HG03135 (cell line): ENCODE measurements at regions not wholly inside any gene's neighbourhood (a gene's known extent, or its start where the extent isn't known, plus 50 kb on each side); places are given as distances from the start of the nearest gene placed in this dataset.

Experiments
- ATAC-seq: cut with Tn5 transposase; IDR thresholded peaks from one replicate; pipeline ENCODE4 v1.9.1; 2021; ENCODE audit warnings: mild to moderate bottlenecking, moderate library complexity; ENCODE audit not compliant: unreplicated experiment

DNA sequence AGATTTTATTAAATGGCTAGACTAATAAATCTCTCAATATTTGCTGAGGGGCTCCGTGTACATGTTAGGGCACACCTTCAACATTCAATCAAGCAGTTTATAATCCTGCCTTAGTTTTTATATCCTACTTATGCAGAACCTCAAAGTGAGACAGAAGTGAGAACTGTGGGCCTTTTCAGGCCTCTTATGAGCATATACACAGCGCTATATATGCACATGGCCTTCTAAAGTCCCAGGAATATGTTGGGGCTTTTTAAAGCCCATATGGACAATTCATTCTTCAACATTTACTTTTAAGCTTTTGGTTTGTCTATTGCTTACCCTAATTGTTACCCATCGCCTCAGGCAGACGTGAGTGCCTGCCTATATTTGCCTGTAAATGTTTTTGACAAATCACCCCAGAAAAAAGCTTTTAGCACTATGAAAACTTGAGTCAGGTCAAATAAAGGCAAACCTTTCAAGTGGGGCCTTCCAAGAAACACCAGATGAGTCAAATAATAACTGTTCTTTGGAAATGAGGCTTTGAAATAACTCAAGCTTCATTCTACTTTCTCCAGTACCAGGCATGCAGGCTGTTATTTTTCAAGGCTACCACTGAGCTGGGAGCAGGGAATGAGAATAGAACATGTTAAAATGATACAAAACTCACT, 58.2 kb downstream of the ESM1 start:
- no peak for ATAC-seq

DNA sequence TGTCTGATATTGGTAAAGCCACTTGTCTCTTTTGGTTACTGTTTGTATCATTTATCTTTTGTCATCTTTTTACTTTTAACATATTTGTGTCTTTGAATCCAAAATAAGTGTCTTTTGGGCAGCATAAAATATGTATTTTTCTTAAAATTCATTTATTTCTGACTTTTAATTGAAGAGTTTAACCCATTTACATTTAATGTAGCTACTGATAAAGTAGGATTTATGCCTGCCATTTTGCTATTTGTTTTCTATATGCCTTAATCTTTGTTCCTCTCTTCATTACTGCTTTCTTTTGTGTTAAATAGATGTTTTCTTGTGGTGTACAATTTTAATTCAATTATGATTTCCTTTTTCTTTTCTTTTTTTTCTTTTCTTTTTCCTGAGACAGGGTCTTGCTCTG, 60.9 kb downstream of the ESM1 start:
- ATAC-seq: no peak

DNA sequence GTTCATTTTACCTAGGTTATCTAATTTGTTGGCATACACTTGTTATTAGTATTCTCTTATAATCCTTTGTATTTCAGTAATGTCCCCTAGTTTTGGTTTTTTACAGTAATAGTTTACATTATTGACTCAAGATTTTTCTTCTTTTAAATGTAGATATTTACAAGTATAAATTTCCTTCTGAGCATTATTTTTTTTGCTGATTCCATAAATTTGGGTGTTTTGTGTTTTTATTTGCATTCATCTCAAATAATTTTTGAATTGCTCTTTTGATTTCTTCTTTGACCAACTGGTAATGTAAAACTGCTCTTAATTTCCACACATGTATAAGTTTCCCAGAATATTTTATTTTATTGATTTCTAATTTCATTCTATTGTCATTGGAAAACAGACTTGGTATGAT, 68.1 kb downstream of the ESM1 start:
- ATAC-seq: no peak

DNA sequence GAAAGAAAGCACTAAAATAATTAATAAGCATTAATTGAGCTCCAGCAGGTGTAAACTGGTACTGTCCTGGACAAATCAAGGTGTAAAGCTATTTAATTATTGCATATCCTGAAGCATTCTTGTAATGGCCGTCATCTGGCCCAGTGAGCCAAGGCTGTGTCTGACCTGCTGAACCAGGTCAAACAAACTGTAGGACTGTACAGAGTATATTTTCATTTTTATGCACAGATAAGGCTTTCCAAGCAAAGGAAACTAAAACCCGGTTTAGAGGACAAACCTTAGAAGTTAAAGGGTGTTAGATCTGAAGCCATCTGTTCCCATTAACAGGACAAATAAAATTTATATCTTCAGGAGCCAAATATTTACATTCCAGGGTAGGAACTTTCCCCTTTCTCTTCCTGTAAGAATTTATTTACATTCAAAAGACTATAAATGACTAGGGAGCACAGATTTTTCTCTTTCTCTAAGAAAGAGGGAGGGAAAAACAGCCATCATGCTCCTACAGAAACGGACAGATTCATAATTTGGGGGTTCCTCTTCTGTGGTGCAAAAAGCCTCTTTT, 69.8 kb downstream of the ESM1 start:
- ATAC-seq: no peak

DNA sequence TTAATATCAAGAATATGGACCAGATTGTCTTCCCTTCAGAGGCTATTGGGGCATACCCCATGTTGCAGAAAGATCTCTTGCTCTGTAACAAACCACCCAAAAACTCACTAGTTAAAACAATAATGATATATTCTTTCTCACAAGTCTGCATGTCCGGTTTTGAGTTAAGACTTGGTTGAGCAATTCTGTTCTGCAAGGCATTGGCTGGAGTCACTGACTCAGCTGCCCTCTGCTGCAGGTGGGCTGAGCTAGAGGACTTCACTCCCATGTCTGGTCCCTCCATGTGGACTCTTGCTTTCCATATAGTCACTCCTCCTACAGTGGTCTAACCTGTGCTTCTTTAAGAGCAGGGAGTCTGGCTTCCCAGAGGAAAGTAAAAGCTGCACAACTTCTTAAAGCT, 73.4 kb downstream of the ESM1 start:
- ATAC-seq: no peak

DNA sequence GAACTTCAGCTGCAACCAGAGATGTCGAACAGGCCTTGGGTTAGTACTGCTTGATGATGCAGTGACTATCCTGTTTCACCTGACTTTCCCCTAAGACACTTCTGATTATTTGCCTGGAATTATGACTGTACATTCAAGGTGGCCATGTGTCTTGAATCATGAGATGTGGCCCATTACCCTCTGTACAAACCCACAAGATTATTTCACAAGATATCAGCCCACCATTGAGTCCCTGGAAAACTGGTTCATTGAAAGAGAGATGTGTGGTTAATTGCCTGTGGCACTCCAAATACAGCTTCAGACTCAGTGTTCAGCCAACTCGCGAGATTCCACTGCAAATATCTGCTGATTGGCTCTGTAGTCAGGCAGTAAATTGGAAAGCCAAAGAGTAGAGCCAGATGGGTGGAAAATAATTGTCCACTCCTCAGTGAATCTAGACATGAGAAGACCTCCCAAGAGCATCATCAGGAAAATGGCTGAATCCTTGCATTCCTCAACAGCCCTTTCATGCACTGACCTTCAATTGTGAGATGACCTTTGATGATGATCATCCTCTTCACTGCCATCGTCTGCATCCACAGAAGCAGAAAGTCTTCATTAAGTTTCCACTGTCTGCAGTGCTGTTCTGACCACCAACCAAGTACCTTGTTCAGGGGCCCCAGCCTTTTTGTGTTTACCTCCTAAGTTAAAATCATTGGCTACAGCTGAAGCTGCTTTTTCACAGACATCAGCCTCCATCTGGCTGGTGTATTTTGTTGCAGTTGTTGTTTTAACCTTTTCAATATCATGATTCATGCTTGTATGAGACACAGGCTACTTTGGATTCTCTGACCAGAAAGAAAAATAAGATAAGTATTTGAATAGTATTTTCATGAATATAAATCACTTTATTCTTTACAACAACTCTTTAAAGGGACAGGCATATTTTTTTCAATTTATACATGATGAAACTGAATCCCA, 75.2 kb downstream of the ESM1 start:
- ATAC-seq: no peak

DNA sequence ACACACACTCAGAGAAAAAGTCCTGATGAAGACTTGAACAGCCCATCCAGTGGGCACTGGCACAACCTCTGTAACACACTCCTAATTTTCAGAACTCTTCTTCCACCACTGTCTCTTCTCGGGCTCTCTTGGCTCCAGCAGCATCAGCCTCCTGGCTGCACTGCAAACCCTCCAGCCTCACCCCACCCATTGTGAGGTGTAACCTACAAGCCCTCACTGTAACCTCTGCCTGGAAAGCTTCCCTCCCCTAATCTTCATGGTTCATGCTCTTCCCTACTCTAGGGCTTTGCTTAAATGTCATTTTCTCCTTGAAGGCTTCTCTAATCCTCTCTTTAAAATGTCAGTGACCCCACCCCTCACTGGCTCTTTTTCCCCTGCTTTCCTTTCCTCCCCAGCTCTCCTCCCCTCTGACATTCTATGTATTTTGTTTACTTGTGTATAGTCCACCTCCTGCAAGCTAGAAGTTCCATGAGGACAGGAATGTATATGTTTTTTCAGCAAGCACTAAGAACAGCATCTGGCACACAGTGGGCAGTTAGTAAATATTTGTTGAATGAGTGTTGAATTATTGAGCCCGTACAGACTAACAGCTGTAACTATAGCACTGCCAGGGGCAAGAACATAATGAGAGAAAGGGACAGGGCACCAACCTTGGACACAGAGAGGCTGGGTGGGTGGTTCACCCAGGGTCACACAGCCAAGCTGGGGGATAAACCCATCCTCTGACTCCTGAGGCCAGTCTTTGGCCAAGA, 76.4 kb downstream of the ESM1 start:
- no peak for ATAC-seq

DNA sequence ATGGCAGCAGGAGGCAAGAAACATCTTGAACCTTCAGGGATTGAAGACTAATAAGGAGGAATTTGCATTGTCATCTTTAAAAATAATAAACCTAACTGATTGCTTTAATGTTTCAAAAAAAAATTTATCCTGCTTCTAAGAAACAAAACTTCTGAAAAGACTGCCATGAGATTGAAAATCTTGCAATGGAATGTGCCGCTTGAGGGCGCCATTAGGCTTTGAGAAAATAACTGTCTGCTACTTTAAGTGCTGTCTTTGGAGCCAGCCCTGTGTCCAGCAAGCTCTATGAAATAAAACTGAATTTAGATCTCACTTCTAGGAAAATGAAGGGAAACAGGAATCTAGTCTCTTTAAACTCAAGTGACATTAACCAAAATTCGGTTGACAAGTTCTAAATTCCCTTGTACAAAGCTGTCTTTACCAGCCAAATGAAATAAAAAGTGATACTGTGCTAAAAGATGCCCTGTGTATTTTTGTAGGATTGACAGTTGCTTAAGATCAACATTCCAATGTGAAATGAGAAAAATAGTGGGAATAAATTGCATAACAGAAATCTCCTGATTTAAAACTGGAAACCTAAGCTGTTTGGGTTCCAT, 79.4 kb downstream of the ESM1 start:
- ATAC-seq: no peak

DNA sequence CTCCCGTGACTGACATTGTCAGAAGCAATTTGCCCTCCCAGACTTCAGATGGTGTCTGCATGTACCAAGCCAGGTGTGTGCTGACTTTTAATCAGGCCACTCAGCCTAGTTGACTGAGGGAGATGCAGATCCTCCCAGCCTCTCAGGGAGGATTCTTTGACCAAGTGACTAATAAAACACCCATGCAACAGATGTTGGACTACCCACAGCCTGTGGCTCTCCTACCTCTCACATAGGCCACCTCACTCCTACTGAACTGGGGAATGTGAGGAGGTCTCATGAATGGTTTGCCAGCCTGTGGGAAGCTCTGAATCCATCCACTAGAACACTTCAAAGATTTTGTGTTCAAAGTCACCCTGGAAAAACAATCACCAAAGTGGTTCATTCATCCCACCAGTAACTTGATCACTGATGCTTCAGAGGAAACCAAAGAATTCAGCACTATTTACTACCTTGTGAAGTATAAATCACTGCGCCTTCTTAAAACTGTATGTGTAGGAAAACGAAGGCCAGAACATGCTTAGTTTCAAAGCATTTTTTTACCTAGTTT, 80.1 kb downstream of the ESM1 start:
- ATAC-seq: no peak

DNA sequence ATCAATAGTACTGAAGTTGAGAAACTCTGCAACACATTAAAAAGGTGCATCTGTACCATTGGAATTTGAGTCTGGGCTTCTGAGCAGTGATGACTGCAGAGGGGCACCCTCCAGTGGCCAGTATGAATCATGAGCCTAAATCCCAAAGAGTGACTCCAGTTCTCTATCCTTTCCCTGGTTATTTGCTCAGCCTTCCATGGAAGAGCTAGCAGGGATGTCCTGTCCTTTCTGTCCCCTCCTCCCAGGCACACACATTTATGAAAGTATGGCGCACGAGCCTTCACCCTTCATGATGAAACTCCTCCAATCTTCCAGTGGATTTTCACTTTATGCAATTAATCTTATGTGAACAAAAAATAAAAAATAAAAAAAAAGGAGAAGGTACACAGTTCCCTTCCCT, 81.0 kb downstream of the ESM1 start:
- ATAC-seq: no peak

DNA sequence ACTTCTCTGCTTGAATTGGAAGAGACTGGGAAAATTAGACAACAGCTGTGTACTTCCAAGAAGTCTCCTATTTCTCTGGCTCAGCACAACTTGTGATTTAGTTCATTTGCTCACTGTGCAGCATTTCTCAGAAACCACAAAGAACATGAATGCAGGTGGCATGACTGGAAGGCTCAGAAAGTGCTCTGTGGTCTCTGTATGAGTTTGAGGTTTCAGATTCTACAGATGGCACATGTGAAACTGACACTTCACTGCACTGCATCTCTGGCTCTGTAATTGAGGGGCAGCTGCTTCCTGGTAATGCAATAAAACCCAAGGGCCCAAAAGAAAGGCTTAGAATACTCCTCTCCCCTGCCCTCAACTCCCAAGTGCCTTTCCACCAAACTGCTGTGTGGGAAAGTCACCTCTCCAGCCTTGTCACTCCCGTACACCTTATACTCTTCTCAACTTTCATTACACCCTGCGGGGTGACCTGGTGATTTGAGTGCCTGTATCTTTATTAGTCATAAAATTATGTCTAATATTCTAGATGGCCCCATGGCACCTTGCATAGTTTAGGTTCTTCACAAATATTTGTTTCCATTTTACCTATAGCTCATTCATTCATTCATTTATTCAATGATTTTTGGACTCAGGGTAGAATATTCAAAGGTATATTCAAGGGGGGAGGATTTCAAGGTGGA, 82.5 kb downstream of the ESM1 start:
- peak; percentile 100 for ATAC-seq

DNA sequence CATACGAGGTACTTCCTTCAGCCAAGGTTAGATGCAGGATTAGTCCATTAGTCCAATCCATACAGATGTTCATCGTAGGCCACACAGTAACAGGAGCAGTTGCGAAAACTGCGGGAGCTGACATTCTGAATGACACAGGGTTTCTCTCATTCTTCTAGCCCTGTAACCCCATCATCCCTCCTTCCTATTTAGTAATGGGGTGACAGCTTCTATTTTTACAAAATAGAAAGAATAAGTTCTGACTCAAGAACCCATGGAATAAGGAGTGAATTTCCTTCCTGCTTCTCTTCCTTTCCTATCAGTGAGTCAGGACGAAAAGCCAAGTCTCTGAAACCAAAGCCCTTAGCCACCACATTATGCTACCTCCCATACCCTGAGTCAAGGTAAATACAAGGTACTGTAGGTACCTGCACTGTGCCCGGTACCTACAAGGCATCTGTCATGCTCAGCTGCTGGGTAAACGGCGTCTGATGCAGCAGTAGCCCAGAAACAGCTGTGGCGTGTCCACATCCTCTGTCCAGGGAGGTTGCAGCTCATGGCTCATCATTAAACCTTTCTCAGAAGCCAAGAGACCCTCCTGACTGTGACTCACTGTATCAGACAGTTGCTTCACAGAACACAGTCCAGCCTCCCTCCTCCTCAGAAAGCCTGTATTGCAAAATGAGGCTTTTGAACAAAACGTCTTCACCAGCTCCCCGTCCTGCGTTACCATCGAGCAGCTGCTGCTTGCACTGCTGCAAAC, 84.2 kb downstream of the ESM1 start:
- no peak for ATAC-seq

DNA sequence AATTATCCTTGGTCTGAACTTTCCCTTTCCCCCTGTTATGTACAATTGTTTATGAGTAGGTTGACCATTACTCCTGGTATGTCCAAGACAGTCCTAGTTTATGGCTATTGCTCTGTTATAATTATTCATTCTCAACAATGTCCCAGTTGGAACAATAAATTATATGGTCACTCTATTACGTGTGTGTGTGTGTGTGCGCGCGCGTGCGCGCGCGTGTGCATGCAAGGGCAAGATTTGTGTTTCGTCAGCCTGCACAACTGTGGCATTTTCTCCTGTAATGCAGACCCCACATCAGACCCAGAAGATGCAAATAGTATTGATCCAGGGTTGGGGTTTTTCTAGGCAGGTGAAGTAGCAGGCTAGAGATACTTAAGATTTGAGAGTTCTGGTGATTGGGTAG, 88.4 kb downstream of the ESM1 start:
- ATAC-seq: no peak

DNA sequence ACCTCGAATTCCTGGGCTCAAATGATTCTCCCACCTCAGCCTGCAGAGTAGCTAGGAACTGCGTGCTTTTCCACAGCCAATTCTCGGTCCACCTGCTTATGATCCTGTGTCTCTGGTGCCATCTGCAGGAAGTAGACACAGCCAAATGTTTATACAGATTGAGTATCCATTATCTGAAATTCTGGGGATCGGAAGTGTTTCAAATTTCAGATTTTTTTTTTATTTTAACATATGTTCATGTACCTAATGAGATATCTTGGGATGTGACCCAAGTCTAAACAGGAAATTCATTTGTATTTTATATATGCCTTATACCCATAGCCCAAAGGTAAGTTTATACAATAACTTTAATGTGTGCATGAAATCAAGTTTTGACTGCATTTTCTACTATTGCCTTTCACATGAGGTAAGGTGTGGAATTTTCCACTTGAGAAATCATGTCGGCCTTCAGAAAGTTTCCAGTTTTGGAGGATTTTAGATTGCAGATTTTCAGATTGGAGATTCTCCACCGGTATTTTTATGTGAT, 89.5 kb downstream of the ESM1 start:
- ATAC-seq: no peak

DNA sequence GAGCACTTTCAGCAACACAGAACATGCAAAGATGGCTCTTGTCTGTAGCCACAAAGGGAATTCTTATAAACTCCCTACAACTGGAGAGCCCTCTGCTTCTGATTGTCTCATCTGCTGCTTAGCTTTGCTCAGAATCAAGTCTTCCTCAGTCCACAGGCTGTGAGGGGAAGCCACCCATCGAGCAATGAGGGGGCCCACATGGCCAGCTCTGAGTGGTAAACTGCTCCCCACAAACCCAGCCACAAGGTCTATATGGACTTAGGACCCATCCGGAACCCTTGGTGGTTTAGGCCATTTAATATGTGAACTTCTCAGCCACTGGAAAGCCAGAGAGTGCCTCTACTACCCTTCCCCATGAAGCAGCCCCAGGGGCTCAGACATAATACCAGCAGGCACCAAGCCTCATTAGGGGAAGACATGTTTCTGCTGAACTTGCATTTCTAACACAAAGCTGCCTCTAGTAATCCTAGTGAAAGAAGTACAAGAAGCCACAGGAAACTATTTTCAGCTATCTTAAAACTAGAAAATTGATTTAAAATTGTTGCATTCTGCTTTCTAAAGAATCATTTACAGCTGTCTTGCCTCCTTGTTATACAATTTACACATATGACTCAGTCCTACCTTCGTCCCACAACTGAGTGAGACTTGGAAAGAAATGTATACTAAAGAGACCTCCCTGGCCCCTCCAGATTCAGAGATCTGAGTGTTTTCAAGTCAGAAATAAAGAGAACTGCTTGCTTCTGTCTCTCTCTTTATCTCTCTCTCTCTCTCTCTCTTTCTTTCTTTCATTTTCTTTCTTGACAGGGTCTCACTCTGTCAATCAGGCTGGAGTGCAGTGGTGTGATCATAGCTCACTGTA, 90.2 kb downstream of the ESM1 start:
- ATAC-seq: no peak

DNA sequence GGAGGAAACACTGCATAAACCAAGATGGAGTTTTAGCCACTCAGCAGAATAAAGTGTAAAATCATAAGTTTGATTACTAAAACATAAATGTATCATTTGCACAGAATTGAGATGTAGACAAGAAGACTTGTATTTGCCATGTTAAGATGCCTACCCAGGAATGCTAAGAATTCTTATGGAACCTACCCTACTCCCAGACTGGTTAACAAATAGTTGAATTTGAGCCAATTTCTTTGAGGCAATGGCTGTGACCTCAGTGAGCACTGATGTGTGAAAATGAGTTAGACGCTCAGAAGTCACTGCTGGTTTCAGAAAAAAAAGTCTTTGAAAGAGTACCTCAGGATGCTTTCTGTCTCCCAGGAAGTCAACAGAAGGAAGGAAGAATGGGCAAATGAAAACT, 95.6 kb downstream of the ESM1 start:
- no peak for ATAC-seq

DNA sequence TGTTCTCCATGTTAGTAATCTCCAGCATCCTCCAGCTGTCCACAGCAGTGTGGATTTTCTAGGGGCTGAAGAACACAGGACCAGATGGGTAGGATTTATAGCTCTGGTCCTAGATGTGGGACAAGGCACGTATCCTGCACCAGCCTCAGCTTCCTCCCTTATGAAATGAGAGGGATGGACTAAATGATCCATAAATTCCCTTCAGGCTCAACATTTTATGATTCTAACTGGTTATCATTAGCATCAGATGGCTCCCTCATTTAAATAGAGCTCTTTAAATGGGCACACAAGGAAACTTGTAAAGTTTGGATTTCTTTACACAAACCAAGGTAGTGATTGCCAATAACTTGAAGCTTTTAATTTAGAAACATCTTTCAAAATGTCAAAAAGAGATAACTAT, 97.7 kb downstream of the ESM1 start:
- ATAC-seq: no peak

DNA sequence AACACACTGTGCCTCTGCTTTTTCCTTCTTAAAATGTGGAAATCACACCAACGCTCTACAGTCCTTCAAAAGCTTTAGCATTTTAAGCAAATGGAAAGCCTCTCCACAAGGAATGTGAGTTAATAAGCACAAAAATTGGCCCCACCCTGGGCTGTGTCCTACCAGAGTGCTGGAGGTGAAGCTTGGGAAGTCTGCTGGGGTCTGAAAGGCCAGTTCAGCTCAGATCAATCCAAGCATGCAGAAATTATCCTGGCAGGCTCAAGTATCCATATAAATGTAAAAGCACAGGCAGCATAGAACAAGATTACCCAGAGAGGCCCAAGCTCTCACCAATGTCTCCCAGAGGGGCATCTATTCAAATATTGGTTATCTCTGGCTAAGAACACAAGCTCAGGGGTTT, 98.5 kb downstream of the ESM1 start:
- ATAC-seq: no peak
